OCI-LY1 (cell line): ENCODE measurements at regions not wholly inside any gene's neighbourhood (a gene's known extent, or its start where the extent isn't known, plus 50 kb on each side); places are given as distances from the start of the nearest gene placed in this dataset.

ENCODE experiments used
- H2AFZ ChIP-seq: fragments of 200-600 bp; sonication (generic), shearing (Covaris generic); 2 replicates; pipeline ENCODE4 v1.6.0; 2014; ENCODE audit warnings: antibody characterized with exemption, mild to moderate bottlenecking, low read length
- H3F3A ChIP-seq: fragments of 200-600 bp; sonication (generic), shearing (Covaris generic); 2 replicates; pipeline ENCODE4 v1.6.0; 2014; ENCODE audit warnings: mild to moderate bottlenecking, antibody characterized with exemption, low read length, moderate library complexity; ENCODE audit not compliant: insufficient read depth
- H3K27ac ChIP-seq: fragments of 200-600 bp; sonication (generic); 2 replicates; pipeline ENCODE4 v1.5.1; 2014; ENCODE audit warnings: low read length, mixed run types, mild to moderate bottlenecking, low read depth; ENCODE audit not compliant: poor library complexity, severe bottlenecking
- H3K27me3 ChIP-seq: fragments of 200-600 bp; sonication (generic); 2 replicates; pipeline ENCODE4 v1.6.0; 2014; ENCODE audit warnings: antibody characterized with exemption, mild to moderate bottlenecking, low read length, moderate library complexity; ENCODE audit not compliant: insufficient read depth
- H3K36me3 ChIP-seq: fragments of 200-600 bp; sonication (generic); 2 replicates; pipeline ENCODE4 v1.6.1; 2014; ENCODE audit warnings: mild to moderate bottlenecking, antibody characterized with exemption, low read length, moderate library complexity, mixed read lengths; ENCODE audit not compliant: insufficient read depth
- H3K4me1 ChIP-seq: fragments of 200-600 bp; sonication (generic); 2 replicates; pipeline ENCODE4 v1.5.1; 2014; ENCODE audit warnings: mild to moderate bottlenecking, low read length, moderate library complexity; ENCODE audit not compliant: insufficient read depth, severe bottlenecking
- H3K4me2 ChIP-seq: fragments of 200-600 bp; sonication (generic), shearing (Covaris generic); 2 replicates; pipeline ENCODE4 v1.6.1; 2014; ENCODE audit warnings: low read length
- H3K4me3 ChIP-seq: fragments of 200-600 bp; sonication (generic); 2 replicates; pipeline ENCODE4 v1.5.1; 2014; ENCODE audit warnings: low read length, low read depth, mild to moderate bottlenecking, mixed read lengths; ENCODE audit not compliant: poor library complexity, severe bottlenecking
- H3K79me2 ChIP-seq: fragments of 200-600 bp; shearing (Covaris generic); 2 replicates; pipeline ENCODE4 v1.6.1; 2016; ENCODE audit warnings: mixed run types, low read length, mixed read lengths; ENCODE audit not compliant: insufficient read depth
- H3K9ac ChIP-seq: fragments of 200-600 bp; sonication (generic), shearing (Covaris generic); 2 replicates; pipeline ENCODE4 v1.6.1; 2014; ENCODE audit warnings: mild to moderate bottlenecking, low read length, mixed read lengths
- H3K9me2 ChIP-seq: fragments of 200-600 bp; sonication (generic), shearing (Covaris generic); 2 replicates; pipeline ENCODE4 v1.6.1; 2014; ENCODE audit warnings: low read depth, mild to moderate bottlenecking, low read length, mixed read lengths
- H3K9me3 ChIP-seq: fragments of 200-600 bp; shearing (Covaris generic); 2 replicates; pipeline ENCODE4 v1.6.1; 2014; ENCODE audit warnings: low read length, mixed read lengths
- H4K20me1 ChIP-seq: fragments of 200-600 bp; sonication (generic), shearing (Covaris generic); 2 replicates; pipeline ENCODE4 v1.6.0; 2016; ENCODE audit warnings: mild to moderate bottlenecking, low read length; ENCODE audit not compliant: insufficient read depth
- CTCF ChIP-seq: fragments of 200-600 bp; sonication (generic), shearing (Covaris generic); IDR thresholded peaks from 2 replicates; pipeline ENCODE4 v1.5.1; 2017; ENCODE audit warnings: mild to moderate bottlenecking, antibody characterized with exemption, low read length, moderate library complexity, mixed read lengths
- EZH2 ChIP-seq: fragments of 200-600 bp; sonication (generic), shearing (Covaris generic); IDR thresholded peaks from 2 replicates; pipeline ENCODE4 v1.8.0; 2017; ENCODE audit warnings: borderline replicate concordance, mixed run types, mild to moderate bottlenecking, antibody characterized with exemption, low read length, moderate library complexity, mixed read lengths

GRCh38 chr6:137353842-137354397 lies 134.7 kb upstream of the IFNGR1 start:
- no peak overlapping the region for H3K27ac ChIP-seq
- TF ChIP-seq EZH2 (no peak), CTCF (no peak)

GRCh38 chr6:137353346-137353745 lies 134.2 kb upstream of the IFNGR1 start:
- no peak overlapping the region for H3K27ac ChIP-seq
- no peaks in the 10 kb centered on the region for H4K20me1 ChIP-seq
- no peaks in the 10 kb centered on the region for H3K79me2 ChIP-seq
- no peaks in the 10 kb centered on the region for H3K4me1 ChIP-seq
- H3K4me3 ChIP-seq = no peak overlapping the region
- H3F3A ChIP-seq = no peaks in the 10 kb centered on the region
- no peak overlapping the region for H2AFZ ChIP-seq
- H3K36me3 ChIP-seq = no peaks in the 10 kb centered on the region
- H3K9me2 ChIP-seq = no peaks in the 10 kb centered on the region
- H3K4me2 ChIP-seq = no peak overlapping the region
- H3K9me3 ChIP-seq = no peaks in the 10 kb centered on the region
- H3K27me3 ChIP-seq = no peaks in the 10 kb centered on the region
- no peak overlapping the region for H3K9ac ChIP-seq
- TF ChIP-seq EZH2 (no peak), CTCF (no peak)

More at GRCh38 chr6:137353842-137354397, 134.7 kb upstream of the IFNGR1 start:
- no peaks in the 10 kb centered on the region for H3F3A ChIP-seq
- H3K79me2 ChIP-seq = no peaks in the 10 kb centered on the region
- H3K36me3 ChIP-seq = no peaks in the 10 kb centered on the region
- no peak overlapping the region for H2AFZ ChIP-seq
- H3K4me2 ChIP-seq = no peak overlapping the region
- H3K9ac ChIP-seq = no peak overlapping the region
- no peaks in the 10 kb centered on the region for H4K20me1 ChIP-seq
- no peak overlapping the region for H3K4me3 ChIP-seq
- H3K27me3 ChIP-seq = no peaks in the 10 kb centered on the region
- H3K4me1 ChIP-seq = no peaks in the 10 kb centered on the region
- no peaks in the 10 kb centered on the region for H3K9me3 ChIP-seq
- H3K9me2 ChIP-seq = no peaks in the 10 kb centered on the region

- Histone ChIP-seq H3K27me3 (no peaks in the 10 kb centered on the region), H4K20me1 (no peaks in the 10 kb centered on the region), H3K4me2 (no peak overlapping the region), H3K4me3 (no peak overlapping the region), H2AFZ (no peak overlapping the region), H3K9me2 (no peaks in the 10 kb centered on the region), H3K9me3 (no peaks in the 10 kb centered on the region), H3K36me3 (no peaks in the 10 kb centered on the region), H3K27ac (no peak overlapping the region), H3K79me2 (no peaks in the 10 kb centered on the region), H3F3A (no peaks in the 10 kb centered on the region), H3K9ac (no peak overlapping the region), H3K4me1 (no peaks in the 10 kb centered on the region)
- no peak for TF ChIP-seq CTCF
- TF ChIP-seq EZH2 = no peak
Measured at GRCh38 chr6:137352859-137353258, 133.7 kb upstream of the IFNGR1 start.
